ENCODE measurements at regions not wholly inside any gene's neighbourhood (a gene's known extent, or its start where the extent isn't known, plus 50 kb on each side); places are given as distances from the start of the nearest gene placed in this dataset.
"Not testable (repeated sequence)": the region's sequence is repeated elsewhere in the genome, so short reads cannot be mapped to it uniquely, and the experiment has no call there.

DNA sequence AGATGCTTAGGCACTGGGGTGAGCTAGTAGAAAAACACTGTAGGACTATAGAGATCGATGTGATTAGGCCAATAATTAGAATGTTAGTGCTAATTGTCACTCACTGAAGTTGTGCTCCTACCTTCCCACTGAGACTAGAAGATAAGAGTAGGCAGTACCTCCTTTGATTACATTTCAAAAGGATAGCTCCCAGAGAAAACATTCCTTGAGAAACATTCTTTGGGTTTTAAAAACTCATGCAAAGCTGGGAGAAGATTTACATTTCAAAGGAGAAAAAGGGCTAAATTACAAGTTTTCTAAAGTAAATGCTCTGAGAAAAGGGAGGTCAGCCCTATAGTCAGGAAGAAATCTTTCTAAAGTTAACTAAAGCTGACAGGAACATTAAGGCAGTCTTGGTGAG lies 860.3 kb upstream of the NDST4 start:
- TF ChIP-seq, protein P1, sequence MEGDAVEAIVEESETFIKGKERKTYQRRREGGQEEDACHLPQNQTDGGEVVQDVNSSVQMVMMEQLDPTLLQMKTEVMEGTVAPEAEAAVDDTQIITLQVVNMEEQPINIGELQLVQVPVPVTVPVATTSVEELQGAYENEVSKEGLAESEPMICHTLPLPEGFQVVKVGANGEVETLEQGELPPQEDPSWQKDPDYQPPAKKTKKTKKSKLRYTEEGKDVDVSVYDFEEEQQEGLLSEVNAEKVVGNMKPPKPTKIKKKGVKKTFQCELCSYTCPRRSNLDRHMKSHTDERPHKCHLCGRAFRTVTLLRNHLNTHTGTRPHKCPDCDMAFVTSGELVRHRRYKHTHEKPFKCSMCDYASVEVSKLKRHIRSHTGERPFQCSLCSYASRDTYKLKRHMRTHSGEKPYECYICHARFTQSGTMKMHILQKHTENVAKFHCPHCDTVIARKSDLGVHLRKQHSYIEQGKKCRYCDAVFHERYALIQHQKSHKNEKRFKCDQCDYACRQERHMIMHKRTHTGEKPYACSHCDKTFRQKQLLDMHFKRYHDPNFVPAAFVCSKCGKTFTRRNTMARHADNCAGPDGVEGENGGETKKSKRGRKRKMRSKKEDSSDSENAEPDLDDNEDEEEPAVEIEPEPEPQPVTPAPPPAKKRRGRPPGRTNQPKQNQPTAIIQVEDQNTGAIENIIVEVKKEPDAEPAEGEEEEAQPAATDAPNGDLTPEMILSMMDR (conservative IDR thresholded peaks at IDR 0.05; ENCODE audit: low read depth, low read length): no peak
- no peak overlapping the region for H3K4me3 ChIP-seq (ENCODE audit: low read depth, low read length)
- DNase-seq (ENCODE audit: low read depth): no peak

DNA sequence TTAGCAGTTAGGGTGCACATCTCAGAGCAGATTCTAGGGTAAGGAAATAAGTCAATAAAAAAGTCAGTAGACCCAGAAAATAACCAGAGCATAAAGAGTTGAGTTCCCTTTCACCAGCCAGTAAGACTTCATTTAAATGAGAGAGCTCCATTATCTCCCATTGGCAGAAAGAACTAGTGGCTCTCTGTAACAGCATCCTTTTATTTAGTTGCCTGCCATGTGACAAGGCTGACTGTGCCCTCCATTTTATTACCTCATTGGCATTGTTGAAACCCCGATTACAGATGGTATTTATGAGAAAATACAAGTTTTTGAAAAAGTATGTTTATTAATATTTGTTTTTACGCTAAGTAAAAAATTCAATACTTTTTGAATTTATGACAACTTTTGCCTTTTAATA lies 859.5 kb upstream of the NDST4 start:
- no peak overlapping the region for H3K4me3 ChIP-seq (ENCODE audit: low read depth, low read length)
- DNase-seq (ENCODE audit: low read depth): no peak
- TF ChIP-seq, protein P1 (conservative IDR thresholded peaks at IDR 0.05; ENCODE audit: low read depth, low read length): no peak

DNA sequence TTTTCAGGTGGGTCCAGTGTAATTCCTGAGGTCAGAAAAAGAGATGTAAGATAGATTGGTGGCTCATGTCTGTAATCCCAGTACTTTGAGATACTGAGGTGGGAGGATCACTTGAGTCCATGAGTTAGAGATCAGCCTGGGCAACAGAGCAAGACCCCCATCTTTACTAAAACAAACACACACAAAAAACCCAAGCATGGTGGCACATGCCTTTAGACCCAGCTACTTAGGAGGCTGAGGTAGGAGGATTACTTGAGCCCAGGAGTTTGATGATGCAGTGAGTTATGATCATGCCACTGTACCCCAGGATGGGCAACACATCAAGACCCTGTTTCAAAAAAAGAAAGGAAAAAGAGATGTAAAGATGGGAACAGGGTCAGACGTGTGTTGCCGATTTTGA lies 857.4 kb upstream of the NDST4 start:
- TF ChIP-seq, protein P1 (conservative IDR thresholded peaks at IDR 0.05; ENCODE audit: low read depth, low read length): no peak
- no peak overlapping the region for H3K4me3 ChIP-seq (ENCODE audit: low read depth, low read length)
- DNase-seq (ENCODE audit: low read depth): no peak

DNA sequence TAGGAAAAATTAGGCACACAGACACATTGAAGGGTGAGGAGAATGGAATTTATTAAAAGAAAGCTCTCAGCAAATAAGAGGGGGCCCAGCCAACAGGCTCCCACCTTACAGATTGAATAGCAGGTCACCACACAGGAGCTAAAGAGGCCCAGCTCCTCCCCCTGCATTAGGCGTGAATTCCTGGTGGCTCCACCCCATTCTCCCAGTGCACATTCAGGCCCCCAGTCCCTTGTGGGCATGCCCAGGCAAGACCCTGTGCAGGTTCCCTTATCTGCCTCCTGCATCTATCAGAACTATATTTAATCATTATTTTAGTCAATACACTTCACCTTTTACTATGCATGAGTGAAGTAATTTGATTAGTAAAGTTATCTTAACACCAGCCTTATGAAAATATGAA lies 856.3 kb upstream of the NDST4 start:
- no peak for DNase-seq (ENCODE audit: low read depth)

DNA sequence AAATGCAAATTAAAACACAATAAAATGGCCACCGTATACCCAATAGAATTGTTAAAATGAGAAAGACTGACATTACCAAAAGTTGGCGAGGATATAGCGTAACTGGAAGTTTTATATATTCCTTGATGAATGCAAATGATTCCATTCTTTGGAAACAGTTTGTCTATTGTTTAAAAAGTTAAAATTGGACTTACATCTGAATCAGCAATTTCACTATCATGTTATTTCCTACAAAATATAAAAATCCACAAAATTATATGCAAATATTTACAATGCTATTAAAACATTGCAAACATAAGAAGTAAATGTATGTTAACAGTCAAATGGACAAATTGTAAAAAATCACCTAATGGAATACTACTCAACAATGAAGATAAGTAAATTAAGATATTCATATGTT lies 852.2 kb upstream of the NDST4 start:
- DNase-seq (ENCODE audit: low read depth): no peak
- no peak overlapping the region for H3K4me3 ChIP-seq (ENCODE audit: low read depth, low read length)
- TF ChIP-seq, protein P1 (conservative IDR thresholded peaks at IDR 0.05; ENCODE audit: low read depth, low read length): no peak

More for the DNA sequence above, 856.3 kb upstream of the NDST4 start:
- no peak overlapping the region for H3K4me3 ChIP-seq (ENCODE audit: low read depth, low read length)
- TF ChIP-seq, protein P1 (conservative IDR thresholded peaks at IDR 0.05; ENCODE audit: low read depth, low read length): no peak

DNA sequence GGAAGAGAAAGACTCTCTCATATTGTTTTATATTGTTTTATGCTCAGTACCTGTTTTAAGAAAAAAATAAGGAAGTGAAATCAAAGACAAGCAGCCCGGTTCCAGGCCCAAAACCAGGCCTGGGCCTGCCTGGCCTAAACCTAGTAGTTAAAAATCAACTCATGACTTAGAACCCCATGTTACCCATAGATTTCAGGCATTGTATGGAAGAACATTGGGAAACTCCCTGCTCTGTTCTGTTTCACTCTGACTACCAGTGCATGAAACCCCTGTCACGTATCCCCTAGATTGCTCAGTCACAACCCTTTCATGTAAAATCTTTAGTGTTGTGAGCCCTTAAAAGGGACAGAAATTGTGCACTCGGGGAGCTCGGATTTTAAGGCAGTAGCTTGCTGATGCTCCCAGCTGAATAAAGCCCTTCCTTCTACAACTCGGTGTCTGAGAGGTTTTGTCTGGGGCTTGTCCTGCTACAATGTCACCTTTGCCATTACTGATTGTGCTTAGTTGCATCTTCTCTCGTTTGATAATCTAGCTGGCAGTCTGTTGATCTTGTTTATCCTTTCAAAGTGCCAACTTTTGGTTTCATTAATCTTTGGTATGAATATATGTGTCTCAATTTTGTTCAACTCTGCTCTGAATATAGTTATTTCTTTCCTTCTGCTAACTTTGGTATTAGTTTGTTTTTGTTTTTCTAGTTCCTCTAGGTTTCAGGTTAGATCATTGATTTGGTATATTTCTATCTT lies 842.8 kb upstream of the NDST4 start:
- DNase-seq (ENCODE audit: low read depth); H3K4me3 ChIP-seq (ENCODE audit: low read depth, low read length): not testable (repeated sequence)

DNA sequence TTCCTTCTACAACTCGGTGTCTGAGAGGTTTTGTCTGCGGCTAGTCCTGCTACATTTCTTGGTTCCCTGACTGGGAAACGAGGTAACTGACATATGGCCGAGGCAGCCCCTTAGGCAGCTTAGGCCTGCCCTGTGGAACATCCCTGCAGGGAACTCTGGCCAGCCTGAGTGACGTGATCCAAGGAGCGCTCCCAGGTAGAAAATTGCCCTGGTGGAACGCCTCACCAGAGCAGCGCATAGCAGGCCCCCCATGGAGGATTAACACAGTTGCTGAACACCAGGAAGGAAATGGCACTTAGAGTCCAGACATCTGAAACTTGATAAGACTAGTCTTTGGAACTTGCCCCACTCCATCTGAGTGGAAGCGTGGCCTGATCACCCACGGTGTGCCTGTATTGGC lies 837.4 kb upstream of the NDST4 start:
- DNase-seq (ENCODE audit: low read depth): no peak
- TF ChIP-seq, protein P1 (conservative IDR thresholded peaks at IDR 0.05; ENCODE audit: low read depth, low read length): no peak
- no peak overlapping the region for H3K4me3 ChIP-seq (ENCODE audit: low read depth, low read length)

DNA sequence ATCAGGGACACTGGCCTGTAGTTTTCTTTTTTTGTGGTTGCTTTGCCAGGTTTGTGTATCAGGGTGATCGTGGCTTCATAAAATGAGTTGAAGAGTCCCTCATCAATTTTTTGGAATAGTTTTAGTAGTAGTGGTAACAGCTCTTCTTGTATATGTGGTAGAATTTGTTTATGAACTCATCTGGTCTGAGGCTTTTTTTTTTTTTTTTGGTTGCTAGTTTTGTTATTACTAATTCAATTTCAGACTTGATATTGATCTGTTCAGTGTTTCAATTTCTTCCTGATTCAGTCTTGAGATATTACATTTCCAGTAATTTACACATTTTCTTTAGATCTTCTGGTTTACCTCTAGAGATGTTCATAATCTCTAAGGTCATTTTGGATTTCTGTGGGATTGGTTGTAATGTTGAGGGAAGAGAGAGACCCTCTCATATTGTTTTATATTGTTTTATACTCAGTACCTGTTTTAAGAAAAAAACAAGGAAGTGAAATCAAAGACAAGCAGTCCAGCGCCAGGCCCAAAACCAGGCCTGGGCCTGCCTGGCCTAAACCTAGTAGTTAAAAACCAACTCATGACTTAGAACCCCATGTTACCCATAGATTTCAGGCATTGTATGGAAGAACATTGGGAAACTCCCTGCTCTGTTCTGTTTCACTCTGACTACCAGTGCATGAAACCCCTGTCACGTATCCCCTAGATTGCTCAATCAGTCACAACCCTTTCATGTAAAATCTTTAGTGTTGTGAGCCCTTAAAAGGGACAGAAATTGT lies 836.7 kb upstream of the NDST4 start:
- H3K4me3 ChIP-seq (ENCODE audit: low read depth, low read length); DNase-seq (ENCODE audit: low read depth): not testable (repeated sequence)
